HCT116 (cell line): ENCODE measurements at regions not wholly inside any gene's neighbourhood (a gene's known extent, or its start where the extent isn't known, plus 50 kb on each side); places are given as distances from the start of the nearest gene placed in this dataset.

Source experiments
- ATAC-seq: fragments of 200-7000 bp; cut with Tn5 transposase; 2 replicates; pipeline ENCODE4 v1.9.1; 2020; ENCODE audit warnings: mild to moderate bottlenecking, moderate library complexity
- BruUV-seq: library from RNA; stranded (reverse); fragments of 400-500 nt; replicated peaks from 2 replicates; lab custom pipeline; 2021; lab: Mats Ljungman, UMichigan
- CTCF ChIA-PET: fragments of 300-600 bp; sonication (Branson Sonifier 250); formaldehyde crosslinking; loops from one replicate; lab custom pipeline; 2021; ENCODE audit warnings: antibody characterized with exemption; lab: Charles Lee
- POLR2A ChIA-PET: fragments of 300-600, 350-600 bp; sonication (Branson Sonifier 250); formaldehyde crosslinking; loops from one replicate; lab custom pipeline; 2021; ENCODE audit warnings: antibody characterized with exemption; lab: Charles Lee
- RAD21 ChIA-PET, 2 experiments: fragments of 300-600 bp; sonication (Branson Sonifier 250); formaldehyde crosslinking; loops; one replicate each; lab custom pipeline; 2023; ENCODE audit warnings: low total read pairs in 2 of 2; ENCODE audit not compliant: uncharacterized antibody in 2 of 2, unreplicated experiment in 2 of 2, low non-redundant PET in 1 of 2; lab: Charles Lee
- DNase-seq: peaks from one replicate; pipeline ENCODE4 v3.0.0-alpha.2; 2010; ENCODE audit warnings: low read depth, low spot score
- H2AFZ ChIP-seq: fragments of 200-600 bp; shearing (Covaris generic), sonication (generic); 2 replicates; pipeline ENCODE4 v1.6.1; 2017; ENCODE audit warnings: low read depth, mixed run types, mixed read lengths, antibody characterized with exemption, low read length; ENCODE audit not compliant: poor library complexity, severe bottlenecking
- H3K27ac ChIP-seq: 2 replicates; pipeline ENCODE4 v1.5.1; 2012; ENCODE audit warnings: low read depth, low read length
- H3K27me3 ChIP-seq: fragments of 200-600 bp; sonication (generic); 2 replicates; pipeline ENCODE4 v1.6.1; 2016; ENCODE audit warnings: mixed run types, low read length, mixed read lengths; ENCODE audit not compliant: insufficient read depth
- H3K36me3 ChIP-seq, 2 experiments: fragments of 200-500 bp in 1 of 2; fragments of 200-600 bp in 1 of 2; sonication (Bioruptor generic) in 1 of 2; sonication (generic) in 1 of 2; 2 replicates each; pipeline versions ENCODE4 v1.5.1 to v1.6.1; 2014 to 2016; ENCODE audit warnings: low read length in 2 of 2, inconsistent platforms in 1 of 2, mixed read lengths in 1 of 2, mixed run types in 1 of 2; ENCODE audit not compliant: insufficient read depth in 2 of 2, control insufficient read depth in 1 of 2
- H3K4me1 ChIP-seq, 2 experiments: fragments of 200-600 bp in 1 of 2; sonication (generic) in 1 of 2; 2 replicates each; pipeline versions ENCODE4 v1.5.1 to v1.6.1; 2012 to 2017; ENCODE audit warnings: low read length in 2 of 2, inconsistent platforms in 1 of 2, mild to moderate bottlenecking in 1 of 2, mixed read lengths in 1 of 2, mixed run types in 1 of 2, moderate library complexity in 1 of 2; ENCODE audit not compliant: insufficient read depth in 2 of 2, control insufficient read depth in 1 of 2
- H3K4me2 ChIP-seq: fragments of 200-600 bp; sonication (generic); 2 replicates; pipeline ENCODE4 v1.6.1; 2017; ENCODE audit warnings: mixed run types, low read length, mixed read lengths
- H3K4me3 ChIP-seq, 2 experiments: fragments of 200-600 bp in 1 of 2; sonication (generic) in 1 of 2; replicated peaks in 1 of 2; 2 replicates each; pipeline ENCODE4 v1.5.1; 2011 to 2016; ENCODE audit warnings: low read length in 2 of 2, control low read depth in 1 of 2, low read depth in 1 of 2, mild to moderate bottlenecking in 1 of 2, mixed read lengths in 1 of 2, mixed run types in 1 of 2
- H3K79me2 ChIP-seq: fragments of 200-600 bp; sonication (generic); 2 replicates; pipeline ENCODE4 v1.6.1; 2017; ENCODE audit warnings: mild to moderate bottlenecking, mixed run types, low read length, moderate library complexity, mixed read lengths; ENCODE audit not compliant: insufficient read depth
- H3K9ac ChIP-seq: fragments of 200-600 bp; sonication (generic); 2 replicates; pipeline ENCODE4 v1.6.1; 2016; ENCODE audit warnings: low read length, mixed read lengths
- H3K9me2 ChIP-seq: fragments of 200-600 bp; sonication (generic), shearing (Covaris generic); 2 replicates; pipeline ENCODE4 v1.6.1; 2017; ENCODE audit warnings: mixed run types, mild to moderate bottlenecking, moderate library complexity; ENCODE audit not compliant: insufficient read depth
- H3K9me3 ChIP-seq, 2 experiments: fragments of 200-500 bp in 1 of 2; fragments of 200-600 bp in 1 of 2; sonication (Bioruptor generic) in 1 of 2; sonication (generic) in 1 of 2; 2 replicates each; pipeline ENCODE4 v1.6.1; 2014 to 2017; ENCODE audit warnings: low read length in 2 of 2, mixed read lengths in 2 of 2, inconsistent platforms in 1 of 2, low read depth in 1 of 2, mild to moderate bottlenecking in 1 of 2, mixed run types in 1 of 2, moderate library complexity in 1 of 2; ENCODE audit not compliant: control insufficient read depth in 1 of 2, insufficient read depth in 1 of 2
- H4K20me1 ChIP-seq: fragments of 200-600 bp; sonication (generic), shearing (Covaris generic); 2 replicates; pipeline ENCODE4 v1.6.1; 2017; ENCODE audit warnings: mixed run types, mild to moderate bottlenecking, moderate library complexity; ENCODE audit not compliant: insufficient read depth
- CBX3 ChIP-seq: IDR thresholded peaks from 2 replicates; pipeline ENCODE4 v1.6.1; 2012; ENCODE audit warnings: low read depth
- EGR1 ChIP-seq: IDR thresholded peaks from 2 replicates; pipeline ENCODE4 v1.6.1; 2012; ENCODE audit warnings: low read depth
- ELF1 ChIP-seq: IDR thresholded peaks from 2 replicates; pipeline ENCODE4 v1.6.1; 2012; ENCODE audit warnings: low read depth, borderline replicate concordance
- EZH2 ChIP-seq: fragments of 200-600 bp; sonication (generic); IDR thresholded peaks from 2 replicates; pipeline ENCODE4 v1.6.1; 2017; ENCODE audit warnings: antibody characterized with exemption, mixed run types
- EZH2phosphoT487 ChIP-seq: fragments of 200-600 bp; IDR thresholded peaks from 2 replicates; pipeline ENCODE4 v1.6.1; 2018; ENCODE audit warnings: antibody characterized with exemption, borderline replicate concordance
- JUND ChIP-seq: IDR thresholded peaks from 2 replicates; pipeline ENCODE4 v1.6.1; 2012
- POLR2A ChIP-seq: IDR thresholded peaks from 2 replicates; pipeline ENCODE4 v1.7.0; 2011; ENCODE audit warnings: borderline replicate concordance; ENCODE audit not compliant: insufficient read depth, insufficient read length; ENCODE audit errors: extremely low read depth
- POLR2AphosphoS5 ChIP-seq: IDR thresholded peaks from 2 replicates; pipeline ENCODE4 v1.6.1; 2011; ENCODE audit warnings: mild to moderate bottlenecking, low read depth, low read length, moderate library complexity
- RAD21 ChIP-seq: IDR thresholded peaks from 2 replicates; pipeline ENCODE4 v1.6.1; 2012; ENCODE audit warnings: low read depth, mild to moderate bottlenecking
- SIN3A ChIP-seq: IDR thresholded peaks from 2 replicates; pipeline ENCODE4 v1.6.1; 2012; ENCODE audit warnings: low read depth
- SP1 ChIP-seq: IDR thresholded peaks from 2 replicates; pipeline ENCODE4 v1.6.1; 2012; ENCODE audit warnings: low read depth
- SRF ChIP-seq: IDR thresholded peaks from 2 replicates; pipeline ENCODE4 v1.6.1; 2012; ENCODE audit warnings: low read depth
- TCF7L2 ChIP-seq: IDR thresholded peaks from 2 replicates; pipeline ENCODE4 v1.7.0; 2011; ENCODE audit warnings: borderline replicate concordance, inconsistent platforms; ENCODE audit not compliant: insufficient read depth, insufficient read length; ENCODE audit errors: extremely low read depth
- YY1 ChIP-seq: IDR thresholded peaks from 2 replicates; pipeline ENCODE4 v1.6.1; 2011; ENCODE audit warnings: low read length, low read depth, moderate library complexity, mild to moderate bottlenecking; ENCODE audit not compliant: insufficient replicate concordance; ENCODE audit errors: extremely low read depth
- ZBTB33 ChIP-seq: IDR thresholded peaks from 2 replicates; pipeline ENCODE4 v1.6.1; 2011; ENCODE audit warnings: mild to moderate bottlenecking, low read length, moderate library complexity; ENCODE audit not compliant: insufficient replicate concordance; ENCODE audit errors: extremely low read depth
- ZFX ChIP-seq: fragments of 450-650 bp; IDR thresholded peaks from 2 replicates; pipeline ENCODE4 v1.6.1; 2017
- ZNF274 ChIP-seq: fragments of 200-500 bp; sonication (Bioruptor generic); IDR thresholded peaks from 2 replicates; pipeline ENCODE4 v1.6.1; 2014; ENCODE audit warnings: mild to moderate bottlenecking, low read depth, low read length, inconsistent platforms
- intact Hi-C: fragments of 100-400 bp; cut with micrococcal nuclease; formaldehyde crosslinking; loops from 2 replicates; pipeline ENCODE4 v1.10.0; 2022
- TF ChIP-seq, protein P1 (sequence below): IDR thresholded peaks from 2 replicates; pipeline ENCODE4 v1.6.1; 2012
- TF ChIP-seq, protein P2 (sequence below): IDR thresholded peaks from 2 replicates; pipeline ENCODE4 v1.6.1; 2012

DNA sequence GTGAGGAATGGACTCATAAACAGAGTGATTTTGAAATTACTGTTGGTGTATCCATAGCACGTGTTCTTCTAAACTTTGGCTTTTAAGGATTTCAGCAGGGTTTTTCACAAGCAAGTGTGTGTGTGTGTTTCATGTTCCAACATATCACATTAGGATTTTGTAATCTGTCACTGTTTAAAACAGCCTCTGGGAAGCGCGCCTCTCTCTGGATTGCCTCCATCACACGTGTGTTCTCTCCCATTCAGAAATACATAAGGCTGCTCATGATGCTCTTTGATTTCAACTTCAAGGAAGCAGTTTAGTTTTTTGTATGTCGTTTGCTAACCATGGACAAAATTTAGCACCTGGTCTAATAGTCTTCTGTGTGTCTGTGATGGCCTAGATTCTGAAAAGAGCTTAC, 370.4 kb downstream of the MTX2 start:
- intact Hi-C loops = loop anchor here (2.0 to 5.0 kb wide), 2 partner anchors 185 to 508 kb away; no protein-coding TSS in a partner anchor
- Histone ChIP-seq H3K4me2 (no peak overlapping the region), H3K9me2 (no peaks in the 10 kb centered on the region), H3K4me3 (no peak overlapping the region), H3K4me1 (peaks cover 0 to 9% of the 10 kb centered on the region in 2 experiments; a peak in 1 of 4 replicates), H3K9ac (no peak overlapping the region), H3K27me3 (no peaks in the 10 kb centered on the region), H2AFZ (peak overlapping the region; percentile 100), H3K9me3 (no peaks in the 10 kb centered on the region), H3K79me2 (no peaks in the 10 kb centered on the region), H4K20me1 (no peaks in the 10 kb centered on the region), H3K36me3 (no peaks in the 10 kb centered on the region), H3K27ac (no peak overlapping the region)
- no peak for ATAC-seq
- RAD21 ChIA-PET = no interaction called here
- CTCF ChIA-PET = interaction anchor here (0.7 to 2.8 kb wide), 5 partner anchors 12 to 185 kb away, joined by 3 to 14 read pairs (median 7); no protein-coding TSS in a partner anchor
- DNase-seq = no peak
- TF ChIP-seq SP1 (no peak), POLR2AphosphoS5 (no peak), YY1 (no peak), ZBTB33 (no peak), RAD21 (no peak), POLR2A (no peak), ZNF274 (no peak), SIN3A (no peak), ELF1 (no peak), JUND (no peak), SRF (no peak), ZFX (no peak), EZH2 (no peak), CBX3 (no peak), TCF7L2 (no peak), EZH2phosphoT487 (no peak), EGR1 (no peak)
- TF ChIP-seq, protein P1, sequence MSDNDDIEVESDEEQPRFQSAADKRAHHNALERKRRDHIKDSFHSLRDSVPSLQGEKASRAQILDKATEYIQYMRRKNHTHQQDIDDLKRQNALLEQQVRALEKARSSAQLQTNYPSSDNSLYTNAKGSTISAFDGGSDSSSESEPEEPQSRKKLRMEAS = no peak
- TF ChIP-seq, protein P2, sequence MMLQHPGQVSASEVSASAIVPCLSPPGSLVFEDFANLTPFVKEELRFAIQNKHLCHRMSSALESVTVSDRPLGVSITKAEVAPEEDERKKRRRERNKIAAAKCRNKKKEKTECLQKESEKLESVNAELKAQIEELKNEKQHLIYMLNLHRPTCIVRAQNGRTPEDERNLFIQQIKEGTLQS = no peak
- POLR2A ChIA-PET = no interaction called here
- BruUV-seq = no TSS peak
